ELR (cell line): ENCODE measurements at regions not wholly inside any gene's neighbourhood (a gene's known extent, or its start where the extent isn't known, plus 50 kb on each side); places are given as distances from the start of the nearest gene placed in this dataset.

Experiments used
- DNase-seq: peaks from one replicate; pipeline ENCODE4 v3.0.0-alpha.2; 2015; ENCODE audit warnings: low read depth

DNA sequence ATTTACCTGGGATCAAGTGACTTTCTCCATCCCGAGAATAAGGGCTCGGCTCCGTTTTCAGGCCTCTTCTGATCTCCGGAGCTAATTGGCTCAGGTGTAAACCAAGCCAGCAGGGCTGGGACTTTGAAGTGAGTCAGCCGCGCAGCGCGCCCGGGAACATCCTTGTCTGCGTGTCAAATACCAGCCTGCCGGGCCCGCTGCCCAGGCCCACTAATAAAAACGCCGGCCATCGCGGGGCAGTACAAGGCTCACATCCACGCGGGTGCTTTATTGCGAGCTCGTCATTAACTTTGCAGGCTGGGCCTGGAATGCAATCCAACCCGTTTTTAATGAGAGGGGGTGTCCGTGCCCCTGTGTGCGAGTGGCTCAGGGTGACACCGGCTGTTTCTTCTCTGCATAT lies 416.8 kb downstream of the IRX2 start:
- no peak for DNase-seq

DNA sequence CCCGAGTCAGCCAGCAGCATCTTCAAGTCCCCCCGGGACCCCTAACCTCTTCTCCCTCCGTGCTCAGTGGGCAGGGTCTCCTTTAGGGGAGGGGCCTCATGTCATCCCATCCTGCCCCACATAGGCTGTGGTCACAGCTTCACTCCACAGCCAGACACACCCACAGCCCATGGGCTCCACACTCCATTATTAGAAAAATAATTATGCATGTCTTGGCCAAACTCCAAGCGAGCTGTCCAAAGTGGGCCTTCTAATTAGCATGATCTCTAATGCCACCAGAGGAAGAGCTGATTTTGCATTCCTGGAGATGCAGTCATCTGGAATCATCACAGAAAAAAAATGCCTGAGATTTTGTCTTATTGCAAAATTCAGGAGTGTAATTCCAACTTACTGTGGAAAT lies 418.2 kb downstream of the IRX2 start:
- no peak for DNase-seq

DNA sequence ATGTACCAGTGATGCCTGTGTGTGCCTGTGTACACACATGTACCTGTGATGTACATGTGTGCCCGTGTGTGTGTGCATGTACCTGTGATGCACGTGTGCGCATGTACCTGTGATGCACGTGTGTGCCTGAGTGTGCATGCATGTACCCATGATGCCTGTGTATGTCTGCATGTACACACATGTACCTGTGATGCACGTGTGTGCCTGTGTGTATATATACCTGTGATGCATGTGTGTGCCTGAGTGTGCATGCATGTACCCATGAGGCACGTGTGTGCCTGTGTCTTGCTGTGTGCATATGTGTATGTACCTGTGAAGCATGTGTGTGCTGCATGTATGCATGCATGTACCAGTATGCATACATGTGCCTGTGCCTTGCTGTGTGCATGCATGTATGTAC lies 419.0 kb downstream of the IRX2 start:
- DNase-seq: no peak

DNA sequence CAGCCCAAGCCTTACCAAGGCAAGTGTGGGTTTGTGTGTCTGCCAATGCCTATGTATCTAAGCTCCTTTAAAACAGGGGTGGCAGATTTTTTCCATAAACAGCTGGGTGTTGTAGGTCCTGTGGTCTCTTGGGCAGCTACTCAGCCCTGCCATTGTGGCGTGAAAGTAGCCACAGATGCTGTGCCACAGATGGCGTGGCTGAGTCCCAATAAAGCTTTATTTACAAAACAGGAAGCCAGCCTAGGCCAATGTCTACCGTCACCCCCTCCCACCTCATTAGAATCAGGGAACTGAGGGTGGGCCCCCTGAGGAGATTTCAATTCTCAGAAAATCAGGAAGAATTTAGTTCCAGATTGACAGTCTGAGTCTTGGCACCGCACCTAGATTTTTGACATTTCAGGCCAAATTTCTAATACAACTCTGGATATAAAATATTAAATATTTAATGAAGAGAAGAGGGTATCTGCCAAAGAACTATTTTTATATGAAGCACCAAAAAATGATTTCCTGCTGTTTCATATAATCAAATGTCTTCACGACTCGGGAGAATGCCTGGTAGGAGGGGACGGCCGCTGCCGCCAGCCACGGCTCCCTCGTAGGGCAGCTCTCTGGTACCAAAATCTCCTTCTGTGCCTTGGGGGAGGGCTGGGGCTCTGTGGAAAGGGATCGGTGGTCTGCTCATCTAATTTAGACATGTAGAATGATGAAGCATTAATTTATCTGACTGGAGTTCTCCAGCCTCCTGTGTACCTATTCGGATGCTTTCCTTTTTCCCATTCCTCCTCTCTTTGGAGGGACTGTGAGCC lies 420.9 kb downstream of the IRX2 start:
- no peak for DNase-seq

DNA sequence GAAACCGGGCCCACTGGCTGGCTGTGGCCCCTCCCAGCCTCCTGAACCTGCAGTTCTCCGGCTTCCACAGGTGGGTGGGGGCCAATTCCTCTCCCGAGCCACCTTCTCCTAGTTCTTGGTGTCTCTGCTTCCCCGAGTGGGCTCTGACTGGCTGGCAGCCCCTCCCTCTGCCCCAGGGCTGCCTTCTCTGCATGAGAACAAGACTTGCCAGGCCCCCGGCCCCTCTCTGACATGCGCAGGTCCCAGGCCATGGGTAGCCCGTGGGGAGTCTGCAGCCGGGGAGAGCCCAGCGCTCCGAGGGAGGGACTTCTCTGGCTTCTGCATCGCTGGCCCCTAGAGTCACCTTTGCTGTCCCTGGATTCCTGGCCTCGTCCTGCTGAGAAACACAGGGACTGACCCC lies 421.7 kb downstream of the IRX2 start:
- DNase-seq: no peak

DNA sequence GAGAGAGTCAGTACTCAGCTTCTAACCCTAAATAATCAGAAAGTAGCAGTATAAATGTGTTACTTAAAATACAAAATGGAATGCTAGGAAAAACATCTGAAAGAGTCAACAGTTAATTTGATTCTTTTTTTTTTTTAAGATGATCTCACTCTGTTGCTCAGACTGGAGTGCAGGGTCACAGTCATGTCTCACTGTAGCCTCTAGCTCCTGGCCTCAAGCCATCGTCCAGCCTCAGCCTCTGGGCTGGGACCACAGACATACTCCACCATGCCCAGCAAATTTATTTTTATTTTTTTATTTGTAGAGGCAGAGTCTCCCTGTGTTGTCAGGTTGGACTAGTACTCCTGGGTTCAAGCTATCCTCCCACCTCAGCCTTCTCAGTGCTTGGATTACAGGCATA lies 424.9 kb downstream of the IRX2 start:
- DNase-seq: no peak

DNA sequence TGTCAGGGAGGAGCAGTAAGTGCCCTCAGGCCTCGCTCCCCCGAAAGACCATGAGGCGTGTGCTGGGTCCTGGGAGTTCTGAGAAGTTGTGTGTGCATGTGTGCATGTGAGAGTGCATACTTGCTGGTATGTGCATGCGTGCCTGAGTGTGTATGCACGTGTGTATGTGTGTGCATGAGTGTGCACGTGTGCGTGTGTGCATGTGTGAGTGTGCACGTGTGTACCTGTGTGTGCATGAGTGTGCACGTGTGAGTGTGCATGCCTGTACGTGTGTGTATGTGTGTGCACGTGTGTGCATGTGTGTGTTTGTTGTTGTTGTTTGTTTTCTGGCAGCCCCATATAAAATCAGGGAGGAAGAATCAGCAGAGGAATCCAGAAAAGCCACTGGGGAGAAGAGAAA lies 426.7 kb downstream of the IRX2 start:
- no peak for DNase-seq

DNA sequence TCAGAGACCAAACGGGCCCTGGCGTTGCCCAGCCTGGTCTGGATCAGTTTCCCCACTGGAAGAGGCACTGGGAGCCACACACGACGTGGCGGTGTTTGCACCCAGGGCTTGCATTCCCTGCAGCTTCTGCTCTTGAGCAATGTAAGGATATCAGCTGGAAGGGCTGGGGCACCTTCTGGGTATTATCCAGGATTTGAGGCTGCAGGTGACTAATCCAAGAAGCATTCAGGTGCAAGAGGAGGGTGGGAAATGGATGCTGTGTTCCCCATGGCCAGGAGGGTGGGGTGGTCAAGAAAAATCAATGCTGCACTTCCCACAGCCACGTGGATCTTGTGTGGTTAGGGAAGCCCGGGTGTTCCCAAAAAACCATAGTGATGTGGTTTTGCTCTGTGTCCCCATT lies 430.9 kb downstream of the IRX2 start:
- DNase-seq: no peak

DNA sequence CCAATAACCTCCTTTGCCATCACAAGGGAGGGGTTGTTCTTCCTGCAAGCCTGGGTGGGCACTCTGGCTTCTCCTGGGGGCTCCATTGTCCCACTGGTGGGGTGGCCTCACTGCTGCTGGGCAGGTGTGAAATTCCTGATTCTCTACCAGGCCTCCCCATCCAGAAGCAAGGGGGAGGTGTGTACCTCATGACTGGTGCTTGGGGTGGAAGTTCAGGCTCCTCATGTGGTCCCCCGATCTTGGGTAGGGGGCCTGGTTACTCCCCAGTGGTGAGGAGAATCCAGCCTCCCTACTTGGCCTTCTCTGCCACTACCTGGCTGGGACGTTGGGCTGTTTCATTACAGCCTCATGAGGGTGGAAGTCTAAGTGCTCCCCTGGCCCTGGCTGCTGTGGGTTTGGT lies 433.9 kb downstream of the IRX2 start:
- no peak for DNase-seq

DNA sequence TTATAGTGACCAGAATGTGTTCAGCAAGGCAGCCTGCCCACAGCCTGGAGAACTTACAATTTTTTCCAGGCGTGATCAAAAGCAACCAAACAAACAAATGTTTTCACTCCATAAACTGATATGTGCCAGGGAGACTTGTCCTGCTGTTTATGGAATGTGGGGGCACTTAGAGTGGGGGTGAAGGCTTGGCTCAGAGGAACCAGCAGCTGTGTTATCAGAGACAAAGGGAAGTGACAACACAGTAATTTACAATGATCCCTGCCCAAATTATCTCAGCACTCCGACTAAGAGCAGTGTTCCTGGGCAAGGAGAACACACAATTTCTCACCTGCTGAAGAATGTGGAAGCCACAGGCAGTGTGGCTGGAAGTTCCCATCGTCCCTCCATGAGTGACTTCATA lies 429.1 kb upstream of the IRX4 start:
- DNase-seq: no peak

DNA sequence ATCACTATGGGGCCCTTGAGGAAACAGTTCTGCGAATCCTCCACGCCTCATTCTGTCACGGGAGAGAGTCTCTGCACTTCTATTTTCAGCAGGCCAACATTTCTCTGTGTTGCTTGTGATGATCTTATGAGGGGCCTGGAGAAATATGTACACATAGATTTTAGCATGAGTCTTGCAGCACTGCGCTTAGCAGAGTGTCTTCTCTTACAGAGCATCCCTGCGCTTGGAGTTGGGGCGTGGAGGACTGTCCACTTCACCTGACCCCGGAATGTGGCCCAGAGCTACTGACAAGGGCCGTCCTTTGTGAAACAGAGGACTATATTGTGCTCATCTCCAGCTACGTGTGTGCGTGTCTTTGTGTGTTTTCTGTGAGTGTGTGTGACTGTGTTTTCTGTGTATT lies 428.2 kb upstream of the IRX4 start:
- no peak for DNase-seq

DNA sequence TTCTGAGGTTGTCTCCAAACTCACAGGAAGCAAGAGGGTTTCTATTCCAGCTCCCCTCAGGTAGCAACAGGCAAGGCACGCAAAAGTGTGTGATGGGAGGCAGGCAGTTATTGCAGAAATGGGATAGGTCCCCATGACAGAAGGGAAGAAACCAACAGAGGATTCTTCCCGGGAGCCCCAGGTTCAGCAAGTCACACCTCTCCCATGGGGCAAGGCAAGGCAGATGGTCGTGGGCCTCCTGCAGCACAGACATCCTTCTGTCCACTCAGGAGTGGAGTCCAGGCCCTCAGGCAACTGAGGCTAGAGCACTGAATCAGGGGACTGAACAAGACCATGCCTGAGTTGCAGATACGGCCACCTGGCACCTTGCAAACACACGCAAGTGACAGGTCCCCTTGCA lies 424.9 kb upstream of the IRX4 start:
- DNase-seq: no peak

DNA sequence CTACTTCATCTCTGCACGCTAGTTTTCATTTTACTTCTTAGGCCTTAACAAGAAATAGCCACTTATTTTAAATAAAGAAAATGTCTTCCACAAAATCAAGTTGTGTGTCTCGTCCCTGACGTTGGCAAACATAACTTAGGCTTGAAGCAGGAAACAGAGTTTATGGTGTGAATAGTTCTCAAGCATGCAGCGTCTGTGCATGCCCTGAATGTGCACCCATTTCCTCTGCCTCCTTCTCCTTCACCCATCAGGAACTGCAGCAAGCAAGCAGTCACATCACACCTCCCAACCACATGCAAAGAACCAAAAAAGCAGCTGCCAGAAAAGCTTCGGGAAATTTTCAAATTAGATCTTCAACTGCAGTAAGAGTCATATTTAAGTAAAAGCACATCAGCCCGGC lies 424.0 kb upstream of the IRX4 start:
- DNase-seq: no peak

DNA sequence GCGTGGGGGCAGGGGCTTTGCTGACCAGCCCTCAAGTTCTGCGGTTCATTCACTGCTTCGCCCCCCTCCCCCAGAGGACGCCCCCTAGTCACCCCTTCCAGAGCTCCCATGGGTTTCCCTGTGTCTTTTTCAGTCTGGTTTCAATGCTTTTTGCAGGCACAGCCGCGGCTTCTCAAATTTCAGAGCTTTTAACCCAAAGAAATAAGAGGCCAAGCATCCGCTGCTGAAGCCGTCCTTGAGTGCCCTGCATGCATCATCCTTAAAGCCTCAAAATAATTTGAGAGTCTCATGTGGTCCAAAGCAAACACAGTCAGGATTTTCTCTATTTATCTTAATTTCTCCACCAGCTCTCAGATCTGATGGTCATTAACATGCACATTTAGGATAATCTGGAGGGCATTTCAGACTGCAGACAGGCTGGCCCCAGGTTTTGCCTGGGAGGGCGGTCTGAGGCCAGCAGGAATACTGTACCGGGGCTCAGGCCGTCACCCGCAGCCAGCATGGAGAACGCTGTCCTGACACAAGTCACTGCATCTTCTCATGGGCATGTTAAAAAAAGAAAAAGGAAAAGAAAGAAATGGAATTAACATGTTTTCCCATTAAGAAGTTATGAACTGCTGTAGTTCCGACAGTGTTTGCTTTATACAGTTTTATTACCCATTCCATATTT lies 420.8 kb upstream of the IRX4 start:
- DNase-seq: no peak

DNA sequence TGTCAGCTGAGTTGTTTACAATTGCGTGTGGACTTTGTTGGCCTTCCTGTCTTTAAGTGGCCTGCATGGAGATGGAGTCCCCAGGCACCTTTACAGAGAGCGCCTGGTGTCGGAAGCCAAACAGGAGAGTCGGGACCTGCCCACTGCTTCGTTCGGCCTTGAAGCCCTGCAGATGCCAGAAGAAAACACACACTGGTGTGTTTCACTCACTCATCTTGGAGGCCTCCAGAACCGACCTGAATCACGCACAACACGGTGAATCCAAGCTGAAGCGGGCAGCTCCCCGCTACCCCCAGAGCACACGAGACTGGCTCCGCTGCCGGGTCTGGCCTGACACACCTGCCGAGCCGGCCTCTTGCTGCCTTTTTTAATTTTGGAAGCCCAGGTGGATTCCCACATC lies 419.4 kb upstream of the IRX4 start:
- no peak for DNase-seq

DNA sequence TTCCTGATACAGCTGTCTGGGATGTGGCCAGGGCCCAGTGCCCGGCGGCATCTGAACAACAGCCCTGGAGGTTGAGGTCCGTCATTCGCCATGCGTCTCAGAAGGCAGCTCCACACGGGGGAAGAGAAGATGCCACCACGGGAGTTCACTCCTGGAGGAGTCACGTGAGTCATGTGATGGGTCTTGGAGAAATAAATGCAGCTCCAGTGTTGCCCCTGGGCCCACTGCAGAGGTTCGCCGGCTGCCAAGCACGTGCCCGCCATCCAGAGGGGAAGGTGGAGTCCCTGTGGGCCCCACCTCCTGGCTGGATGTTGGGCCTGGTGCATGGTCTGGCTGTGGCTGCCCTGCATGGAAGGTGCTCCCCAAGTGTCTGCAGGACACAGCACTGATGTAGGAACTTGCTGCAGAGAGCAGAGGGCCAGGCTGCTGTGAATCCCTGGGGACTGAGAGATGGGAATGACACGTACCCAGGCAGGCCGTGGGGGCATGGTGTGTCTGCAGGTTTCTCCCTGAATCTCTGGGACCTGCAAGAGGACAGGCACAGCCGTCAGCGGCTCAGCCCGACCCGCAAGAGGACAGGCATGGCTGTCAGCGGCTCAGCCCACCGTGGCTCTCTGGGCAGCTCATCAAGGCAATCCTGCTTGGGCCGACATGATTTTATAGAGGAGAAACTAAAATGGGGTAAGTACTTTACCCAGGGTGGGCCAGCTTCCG lies 418.3 kb upstream of the IRX4 start:
- DNase-seq: no peak

DNA sequence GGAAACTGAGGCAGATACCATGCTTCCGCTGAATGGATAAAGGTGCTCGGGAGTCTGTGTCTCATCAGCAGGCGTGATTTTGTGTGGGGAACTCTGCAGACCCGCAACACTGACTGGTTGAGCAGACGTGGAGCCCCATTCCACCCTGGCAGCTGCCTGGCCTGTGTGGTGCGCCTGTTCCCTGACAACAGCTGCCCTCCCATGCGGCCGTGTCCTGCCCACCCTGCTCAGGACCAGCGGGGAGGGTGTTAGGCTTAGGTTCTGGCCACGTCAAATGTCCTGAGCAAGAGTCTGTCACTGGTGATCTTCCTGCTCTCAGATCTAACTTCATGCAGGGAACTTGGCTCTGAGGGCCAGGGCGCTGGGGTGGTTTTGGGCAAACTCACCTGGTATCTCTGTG lies 417.7 kb upstream of the IRX4 start:
- no peak for DNase-seq

DNA sequence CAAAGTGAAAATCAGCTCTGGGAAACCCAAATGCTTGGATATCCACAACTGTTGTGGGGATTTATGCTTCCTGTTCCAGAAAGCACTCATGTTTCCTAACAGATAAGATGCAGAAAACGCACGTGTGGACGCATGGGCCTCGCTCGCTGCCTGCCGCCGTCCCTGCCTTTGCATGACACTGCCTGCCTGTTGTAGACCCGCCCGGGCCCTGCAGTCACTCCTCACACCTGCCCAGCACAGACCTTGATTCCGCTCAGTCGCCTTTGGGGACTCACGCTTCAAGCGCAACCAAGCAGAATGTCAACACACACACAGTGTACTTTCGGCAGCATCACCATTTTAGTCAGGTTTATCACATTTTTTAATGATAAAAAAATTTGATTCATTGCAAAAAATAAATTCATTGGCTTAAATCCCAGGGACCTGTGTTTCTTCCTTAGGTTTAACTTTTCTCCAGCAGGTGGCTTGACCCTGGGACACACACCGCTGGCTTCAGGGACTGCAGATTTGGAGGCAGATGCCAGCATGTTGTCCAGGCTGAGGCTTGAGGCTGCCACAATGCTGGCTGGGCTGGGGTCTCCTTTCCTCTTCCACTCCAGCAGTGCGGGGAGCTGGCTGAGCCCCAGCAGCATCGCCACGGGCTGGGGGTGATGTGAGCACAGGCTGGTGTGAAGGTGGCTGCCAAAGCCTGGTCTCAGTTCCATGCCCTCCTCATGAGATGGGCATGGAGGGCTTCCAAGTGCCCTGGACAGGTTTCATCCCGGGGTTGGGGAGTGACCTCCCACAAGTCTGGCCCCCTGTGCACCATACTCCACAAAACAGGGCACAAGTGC lies 416.9 kb upstream of the IRX4 start:
- DNase-seq: no peak

DNA sequence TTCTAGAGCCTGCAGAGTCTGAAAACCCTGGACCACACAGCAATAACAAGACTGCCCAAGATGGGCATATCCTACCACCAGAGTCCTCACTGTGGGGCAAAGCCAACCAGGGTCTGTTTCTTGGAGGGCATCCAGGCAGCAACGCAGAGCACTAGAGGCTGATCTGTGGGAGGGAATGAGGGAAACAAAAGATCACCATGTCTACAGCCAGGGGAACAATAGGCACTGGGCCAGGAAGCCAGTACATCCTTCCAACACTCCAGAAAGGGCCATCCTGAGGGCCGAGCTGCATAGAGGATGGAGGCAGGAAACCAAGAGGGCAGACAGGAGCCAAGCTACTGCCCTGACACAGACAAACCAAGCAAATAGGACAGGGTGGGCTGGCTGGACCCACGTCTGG lies 416.1 kb upstream of the IRX4 start:
- no peak for DNase-seq

DNA sequence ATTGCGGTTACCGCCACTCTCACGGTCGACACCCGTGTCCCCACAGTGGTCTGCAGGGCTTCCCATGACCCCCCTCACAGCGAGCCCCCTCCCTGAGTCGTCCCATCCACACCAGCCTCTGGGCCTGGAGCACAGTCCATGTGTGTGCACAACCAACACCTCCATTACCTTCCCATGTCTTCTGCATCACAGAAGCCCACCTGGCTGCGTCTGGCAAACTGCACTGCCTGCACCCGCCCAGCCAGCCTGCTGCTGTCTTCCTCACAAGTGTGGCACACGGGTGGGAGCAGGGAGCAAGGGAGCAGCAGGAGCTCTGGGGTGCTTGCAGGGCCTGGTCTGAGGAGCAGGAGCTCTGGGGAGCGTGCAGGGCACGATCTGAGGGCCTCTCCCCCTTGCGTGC lies 415.3 kb upstream of the IRX4 start:
- no peak for DNase-seq

DNA sequence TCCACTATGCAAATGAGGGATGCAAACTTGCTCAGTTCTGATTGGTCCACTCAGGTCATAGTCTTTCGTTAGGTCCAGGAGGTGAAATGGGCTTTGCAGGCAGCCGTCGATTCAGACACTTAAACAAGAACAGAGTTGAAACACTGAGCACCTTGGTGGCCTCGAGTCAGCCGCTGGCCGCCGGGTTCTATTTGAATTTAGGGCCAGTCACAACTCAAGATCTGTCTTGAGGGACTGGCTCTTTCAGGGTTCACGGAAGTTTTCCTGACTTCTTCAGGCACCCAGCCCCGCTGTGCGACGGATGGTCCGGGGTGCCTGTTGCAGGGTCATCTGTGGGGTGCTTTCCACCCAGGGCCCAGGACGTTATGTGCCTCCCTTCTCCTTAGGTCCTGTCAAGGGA lies 412.8 kb upstream of the IRX4 start:
- DNase-seq: no peak

DNA sequence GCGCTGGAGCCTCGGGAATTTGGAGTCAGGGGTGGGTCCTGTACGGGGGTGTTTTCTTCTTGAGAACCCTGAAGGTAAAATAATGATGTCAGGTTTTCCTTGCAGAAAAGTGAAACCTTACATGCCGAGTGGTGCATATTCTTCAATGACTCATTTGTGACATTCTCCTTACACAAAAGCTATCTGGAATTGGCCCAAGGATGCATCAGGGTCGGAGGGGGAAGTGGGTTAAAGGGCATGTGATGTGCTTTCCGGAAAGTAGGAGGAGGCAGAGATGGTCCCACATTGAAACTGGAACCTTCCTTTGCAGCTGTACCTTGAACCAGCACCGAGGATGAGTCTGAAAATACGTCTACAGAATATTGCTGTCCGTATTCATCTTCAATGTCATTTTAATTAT lies 411.2 kb upstream of the IRX4 start:
- DNase-seq: no peak
